Endothelial cell of umbilical vein (primary cell): ENCODE measurements at regions not wholly inside any gene's neighbourhood (a gene's known extent, or its start where the extent isn't known, plus 50 kb on each side); places are given as distances from the start of the nearest gene placed in this dataset.

Experiments used
- BruUV-seq: library from RNA; stranded (reverse); fragments of 400-500 nt; replicated peaks from 2 replicates; lab custom pipeline; 2021; lab: Mats Ljungman, UMichigan
- CTCF ChIA-PET: fragments of 300-600, 350-600 bp; sonication (Branson Sonifier 250); formaldehyde crosslinking; loops from one replicate; lab custom pipeline; 2021; ENCODE audit warnings: antibody characterized with exemption, inconsistent platforms; lab: Charles Lee
- POLR2A ChIA-PET: fragments of 300-600, 350-600 bp; sonication (Branson Sonifier 250); formaldehyde crosslinking; loops from one replicate; lab custom pipeline; 2021; ENCODE audit warnings: antibody characterized with exemption, inconsistent platforms; lab: Charles Lee
- DNase-seq: peaks from one replicate; pipeline ENCODE4 v3.0.0-alpha.2; 2011; ENCODE audit warnings: low read depth, low spot score
- FAIRE-seq: peaks from 2 replicates; lab custom pipeline; 2011; peaks lifted over from hg19 to GRCh38; lab: Jason Lieb, UNC
- H2AFZ ChIP-seq: 2 replicates; pipeline ENCODE4 v1.6.0; 2012; ENCODE audit warnings: low read depth, low read length, control low read depth, inconsistent platforms
- H3K27ac ChIP-seq: 2 replicates; pipeline ENCODE4 v1.5.1; 2011; ENCODE audit warnings: low read depth, mild to moderate bottlenecking, control low read depth, low read length, moderate library complexity; ENCODE audit not compliant: insufficient read depth
- H3K27me3 ChIP-seq, 2 experiments: 2 replicates each; pipeline versions ENCODE4 v1.6.0 to v1.6.1; 2011; ENCODE audit warnings: low read length in 2 of 2, mixed read lengths in 1 of 2; ENCODE audit not compliant: control insufficient read depth in 2 of 2, insufficient read depth in 2 of 2
- H3K36me3 ChIP-seq, 2 experiments: 2 replicates in 1 of 2; 3 replicates in 1 of 2; pipeline ENCODE4 v1.5.1; 2011; ENCODE audit warnings: low read length in 2 of 2, mild to moderate bottlenecking in 1 of 2, moderate library complexity in 1 of 2; ENCODE audit not compliant: control insufficient read depth in 2 of 2, insufficient read depth in 2 of 2; ENCODE audit errors: extremely low read depth in 1 of 2
- H3K4me1 ChIP-seq: 3 replicates; pipeline ENCODE4 v1.5.1; 2011; ENCODE audit warnings: mild to moderate bottlenecking, low read length; ENCODE audit not compliant: control insufficient read depth, insufficient read depth; ENCODE audit errors: extremely low read depth
- H3K4me2 ChIP-seq: 2 replicates; pipeline ENCODE4 v1.6.1; 2011; ENCODE audit warnings: low read length, control low read depth, mixed read lengths; ENCODE audit not compliant: insufficient read depth
- H3K4me3 ChIP-seq, 3 experiments: fragments of 200-600 bp in 1 of 3; sonication (generic), shearing (Covaris generic) in 1 of 3; replicated peaks in 1 of 3; 2 replicates each; pipeline ENCODE4 v1.5.1; 2011 to 2016; ENCODE audit warnings: control low read depth in 3 of 3, low read length in 3 of 3, mild to moderate bottlenecking in 2 of 3, inconsistent platforms in 1 of 3, low read depth in 1 of 3, moderate library complexity in 1 of 3; ENCODE audit not compliant: insufficient read depth in 1 of 3
- H3K79me2 ChIP-seq: 2 replicates; pipeline ENCODE4 v1.6.0; 2012; ENCODE audit warnings: low read length, inconsistent platforms; ENCODE audit not compliant: control insufficient read depth, insufficient read depth
- H3K9ac ChIP-seq: replicated peaks from 2 replicates; pipeline ENCODE3; 2011; ENCODE audit warnings: low read length, control low read depth; ENCODE audit not compliant: insufficient read depth; ENCODE audit errors: extremely low read depth
- H3K9me1 ChIP-seq: replicated peaks from 3 replicates; pipeline ENCODE4 v1.6.0; 2011; ENCODE audit warnings: mild to moderate bottlenecking, low read length; ENCODE audit not compliant: control insufficient read depth, insufficient read depth; ENCODE audit errors: extremely low read depth
- H3K9me3 ChIP-seq: replicated peaks from 2 replicates; pipeline ENCODE4 v1.5.1; 2012; ENCODE audit warnings: low read length, inconsistent platforms; ENCODE audit not compliant: control insufficient read depth, insufficient read depth
- H4K20me1 ChIP-seq: replicated peaks from 2 replicates; pipeline ENCODE3; 2011; ENCODE audit warnings: mild to moderate bottlenecking, low read length; ENCODE audit not compliant: control insufficient read depth, insufficient read depth; ENCODE audit errors: extremely low read depth
- CTCF ChIP-seq, 2 donors: IDR thresholded peaks; 1 replicate in 1 of 2; 2 replicates in 1 of 2; pipeline ENCODE4 v1.5.1; 2011; ENCODE audit warnings: low read length in 2 of 2, mild to moderate bottlenecking in 2 of 2, moderate library complexity in 2 of 2, control low read depth in 1 of 2, inconsistent platforms in 1 of 2, low read depth in 1 of 2; ENCODE audit not compliant: insufficient read depth in 1 of 2; ENCODE audit errors: extremely low read depth in 1 of 2
- EZH2 ChIP-seq: IDR thresholded peaks from 2 replicates; pipeline ENCODE4 v1.6.1; 2012; ENCODE audit warnings: borderline replicate concordance, low read depth, mild to moderate bottlenecking, moderate library complexity, low read length, inconsistent platforms; ENCODE audit not compliant: severe bottlenecking
- FOS ChIP-seq: IDR thresholded peaks from 2 replicates; pipeline ENCODE4 v1.6.1; 2011; ENCODE audit warnings: mild to moderate bottlenecking, low read length, moderate library complexity, borderline replicate concordance; ENCODE audit not compliant: insufficient read depth
- GATA2 ChIP-seq: IDR thresholded peaks from 2 replicates; pipeline ENCODE4 v1.7.0; 2011; ENCODE audit warnings: low read depth, mild to moderate bottlenecking, moderate library complexity, mixed read lengths, low read length; ENCODE audit not compliant: insufficient read length, insufficient read depth
- JUN ChIP-seq: IDR thresholded peaks from 2 replicates; pipeline ENCODE4 v1.6.1; 2011; ENCODE audit warnings: borderline replicate concordance, low read depth; ENCODE audit not compliant: insufficient read length, insufficient read depth
- MAX ChIP-seq: IDR thresholded peaks from 2 replicates; pipeline ENCODE4 v1.6.1; 2011; ENCODE audit not compliant: insufficient read depth, insufficient read length
- MYC ChIP-seq: IDR thresholded peaks from one replicate; pipeline ENCODE4 v1.6.1; 2011; ENCODE audit warnings: mild to moderate bottlenecking, low read depth, low read length
- POLR2A ChIP-seq: IDR thresholded peaks from 2 replicates; pipeline ENCODE4 v1.6.1; 2012; ENCODE audit warnings: low read depth, mild to moderate bottlenecking, control low read depth, low read length
- POLR2AphosphoS5 ChIP-seq: IDR thresholded peaks from 2 replicates; pipeline ENCODE4 v1.6.1; 2012; ENCODE audit warnings: low read depth, mild to moderate bottlenecking, control low read depth, low read length, moderate library complexity; ENCODE audit not compliant: insufficient read depth
- dilution Hi-C: fragments of 300-500 bp; cut with MboI; formaldehyde crosslinking; loops from one replicate; pipeline ENCODE4 v1.15.0; 2019; ENCODE audit warnings: low sequenced_read_pairs; ENCODE audit not compliant: extremely low pct_ligation_motif_present
- intact Hi-C: fragments of 100-400 bp; cut with micrococcal nuclease; formaldehyde crosslinking; loops from one replicate; pipeline ENCODE4 v1.10.0; 2022

- DNase-seq (no peak), FAIRE-seq (no peak)
- H3K9ac ChIP-seq = no peak overlapping the region
- H3K4me1 ChIP-seq = no peaks in the 10 kb centered on the region
- no TSS peak for BruUV-seq
- no peaks in the 10 kb centered on the region for H3K27me3 ChIP-seq
- TF ChIP-seq JUN (no peak), POLR2AphosphoS5 (no peak), MAX (no peak), EZH2 (no peak), CTCF (IDR thresholded peaks at IDR 0.05; ENCODE audit: extremely low read depth in 1 of 2, insufficient read depth in 1 of 2, low read depth in 1 of 2, low read length in 2 of 2) (no peak), MYC (no peak), POLR2A (no peak), FOS (no peak), GATA2 (no peak)
- no peaks in the 10 kb centered on the region for H3K9me1 ChIP-seq
- intact Hi-C loops (no loop called here), dilution Hi-C loops (no loop called here)
- H3K79me2 ChIP-seq = no peaks in the 10 kb centered on the region
- H3K4me3 ChIP-seq = no peak overlapping the region
- no peak overlapping the region for H3K4me2 ChIP-seq
- no peaks in the 10 kb centered on the region for H3K36me3 ChIP-seq
- ChIA-PET POLR2A (no interaction called here), CTCF (no interaction called here)
- no peak overlapping the region for H3K27ac ChIP-seq
- no peak overlapping the region for H2AFZ ChIP-seq
- no peaks in the 10 kb centered on the region for H4K20me1 ChIP-seq
- H3K9me3 ChIP-seq = no peaks in the 10 kb centered on the region
These were observed 401.2 kb downstream of the THBS2 start for GRCh38 chr6:168852376-168852884.
